Kidney epithelial cell (primary cell): ENCODE measurements at regions not wholly inside any gene's neighbourhood (a gene's known extent, or its start where the extent isn't known, plus 50 kb on each side); places are given as distances from the start of the nearest gene placed in this dataset.

Experiments used
- DNase-seq: peaks from one replicate; pipeline ENCODE4 v3.0.0-alpha.2; 2010; ENCODE audit warnings: low read depth
- H3K27me3 ChIP-seq: 2 replicates; pipeline ENCODE4 v1.6.0; 2011; ENCODE audit warnings: low read length; ENCODE audit not compliant: control insufficient read depth, insufficient read depth
- H3K36me3 ChIP-seq: 2 replicates; pipeline ENCODE4 v1.5.1; 2011; ENCODE audit warnings: low read length; ENCODE audit not compliant: control insufficient read depth, insufficient read depth
- H3K4me3 ChIP-seq: 2 replicates; pipeline ENCODE4 v1.5.1; 2011; ENCODE audit warnings: low read depth, mild to moderate bottlenecking, control low read depth, low read length
- CTCF ChIP-seq: IDR thresholded peaks from 2 replicates; pipeline ENCODE4 v1.5.1; 2011; ENCODE audit warnings: mild to moderate bottlenecking, moderate library complexity, low read length, control low read depth, inconsistent platforms; ENCODE audit not compliant: insufficient read depth, poor library complexity, severe bottlenecking

GRCh38 chr18:45202061-45202460 is 413.2 kb upstream of the SLC14A2 start:
- Histone ChIP-seq H3K36me3 (no peaks in the 10 kb centered on the region), H3K4me3 (no peak overlapping the region), H3K27me3 (no peaks in the 10 kb centered on the region)
- no peak for DNase-seq
- TF ChIP-seq CTCF = no peak

GRCh38 chr18:45203677-45204076 is 411.6 kb upstream of the SLC14A2 start:
- no peak for TF ChIP-seq CTCF
- no peak for DNase-seq
- no peak overlapping the region for H3K4me3 ChIP-seq
- H3K36me3 ChIP-seq = no peaks in the 10 kb centered on the region
- no peaks in the 10 kb centered on the region for H3K27me3 ChIP-seq

GRCh38 chr18:45207328-45207727 is 407.9 kb upstream of the SLC14A2 start:
- no peak for TF ChIP-seq CTCF
- Histone ChIP-seq H3K36me3 (no peaks in the 10 kb centered on the region), H3K27me3 (no peaks in the 10 kb centered on the region), H3K4me3 (no peak overlapping the region)
- no peak for DNase-seq

- Histone ChIP-seq H3K27me3 (no peaks in the 10 kb centered on the region), H3K36me3 (no peaks in the 10 kb centered on the region), H3K4me3 (no peak overlapping the region)
- no peak for DNase-seq
- no peak for TF ChIP-seq CTCF
These were observed 407.1 kb upstream of the SLC14A2 start for GRCh38 chr18:45208164-45208563.

- Histone ChIP-seq H3K4me3 (no peak overlapping the region), H3K36me3 (no peaks in the 10 kb centered on the region), H3K27me3 (no peaks in the 10 kb centered on the region)
- DNase-seq = peak; percentile 38
- peak; percentile 100 for TF ChIP-seq CTCF
These were observed 402.9 kb upstream of the SLC14A2 start for GRCh38 chr18:45212181-45213039.

- no peak overlapping the region for H3K4me3 ChIP-seq
- TF ChIP-seq CTCF = no peak
- DNase-seq = no peak
- H3K36me3 ChIP-seq = no peaks in the 10 kb centered on the region
- no peaks in the 10 kb centered on the region for H3K27me3 ChIP-seq
These were observed 402.3 kb upstream of the SLC14A2 start for GRCh38 chr18:45213040-45213333.
